ENCODE measurements at regions not wholly inside any gene's neighbourhood (a gene's known extent, or its start where the extent isn't known, plus 50 kb on each side); places are given as distances from the start of the nearest gene placed in this dataset.

DNA sequence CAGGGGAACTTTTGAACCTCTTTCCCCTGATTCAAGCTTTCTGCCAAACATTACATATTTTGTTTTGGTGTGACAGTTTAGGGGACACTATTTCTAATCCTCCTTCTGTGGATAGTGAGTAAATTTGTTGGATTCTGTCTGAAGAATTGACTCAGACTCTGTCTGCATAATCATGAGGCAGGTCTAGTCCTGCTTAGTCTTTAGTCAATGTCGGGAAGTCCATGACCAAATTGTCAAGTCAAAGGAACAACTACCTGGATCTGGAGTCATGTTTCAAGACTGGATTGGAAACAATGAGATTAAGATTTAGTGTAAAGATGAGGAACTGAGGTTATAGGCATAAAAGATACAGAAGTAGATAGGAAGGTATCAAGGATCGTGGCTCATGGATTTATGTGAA is 100.9 kb downstream of the MAGEB17 start:
- TF ChIP-seq ZNF274 (IDR thresholded peaks at IDR 0.05; ENCODE audit: low read depth, low read length), result no peak
- TF ChIP-seq YY1 (IDR thresholded peaks at IDR 0.05; ENCODE audit: insufficient read depth, insufficient read length), result no peak
